Panc1 (cell line): ENCODE measurements at regions not wholly inside any gene's neighbourhood (a gene's known extent, or its start where the extent isn't known, plus 50 kb on each side); places are given as distances from the start of the nearest gene placed in this dataset.

Experiments used
- POLR2AphosphoS5 ChIP-seq: IDR thresholded peaks from 2 replicates; pipeline ENCODE4 v1.6.1; 2012; ENCODE audit warnings: mild to moderate bottlenecking, low read depth, low read length, moderate library complexity
- TCF7L2 ChIP-seq: IDR thresholded peaks from 2 replicates; pipeline ENCODE4 v1.6.1; 2011; ENCODE audit warnings: mild to moderate bottlenecking, low read depth, low read length, inconsistent platforms
- TF ChIP-seq, protein P1 (sequence below): fragments of 450-650 bp; IDR thresholded peaks from 2 replicates; pipeline ENCODE4 v1.5.1; 2017; ENCODE audit warnings: mild to moderate bottlenecking
- TF ChIP-seq, protein P2 (sequence below), 2 experiments: IDR thresholded peaks; 2 replicates each; pipeline ENCODE4 v1.6.1; 2011 to 2012; ENCODE audit warnings: low read depth in 2 of 2, control low read depth in 1 of 2, low read length in 1 of 2, mild to moderate bottlenecking in 1 of 2, moderate library complexity in 1 of 2; ENCODE audit not compliant: insufficient read depth in 1 of 2

DNA sequence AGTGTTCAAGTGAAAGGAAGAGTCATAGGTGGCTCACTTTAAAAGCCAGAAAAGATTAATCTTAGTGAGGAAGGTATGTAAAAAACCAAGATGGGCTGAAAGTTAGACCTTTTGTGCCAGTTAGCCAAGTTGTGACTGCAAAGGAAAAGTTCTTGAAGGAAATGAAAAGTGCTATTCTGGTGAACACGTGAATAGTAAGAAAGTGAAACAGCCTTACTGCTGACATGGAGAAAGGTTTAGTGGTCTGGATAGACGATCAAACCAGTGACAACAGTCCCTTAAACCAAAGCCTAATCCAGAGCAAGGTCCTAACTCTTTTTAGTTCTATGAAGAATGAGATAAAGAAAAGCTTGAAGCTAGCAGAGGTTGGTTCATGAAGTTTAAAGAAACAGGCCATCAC, 106.4 kb downstream of the CTH start:
- TF ChIP-seq POLR2AphosphoS5 = no peak
- TF ChIP-seq, protein P1, sequence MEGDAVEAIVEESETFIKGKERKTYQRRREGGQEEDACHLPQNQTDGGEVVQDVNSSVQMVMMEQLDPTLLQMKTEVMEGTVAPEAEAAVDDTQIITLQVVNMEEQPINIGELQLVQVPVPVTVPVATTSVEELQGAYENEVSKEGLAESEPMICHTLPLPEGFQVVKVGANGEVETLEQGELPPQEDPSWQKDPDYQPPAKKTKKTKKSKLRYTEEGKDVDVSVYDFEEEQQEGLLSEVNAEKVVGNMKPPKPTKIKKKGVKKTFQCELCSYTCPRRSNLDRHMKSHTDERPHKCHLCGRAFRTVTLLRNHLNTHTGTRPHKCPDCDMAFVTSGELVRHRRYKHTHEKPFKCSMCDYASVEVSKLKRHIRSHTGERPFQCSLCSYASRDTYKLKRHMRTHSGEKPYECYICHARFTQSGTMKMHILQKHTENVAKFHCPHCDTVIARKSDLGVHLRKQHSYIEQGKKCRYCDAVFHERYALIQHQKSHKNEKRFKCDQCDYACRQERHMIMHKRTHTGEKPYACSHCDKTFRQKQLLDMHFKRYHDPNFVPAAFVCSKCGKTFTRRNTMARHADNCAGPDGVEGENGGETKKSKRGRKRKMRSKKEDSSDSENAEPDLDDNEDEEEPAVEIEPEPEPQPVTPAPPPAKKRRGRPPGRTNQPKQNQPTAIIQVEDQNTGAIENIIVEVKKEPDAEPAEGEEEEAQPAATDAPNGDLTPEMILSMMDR = no peak
- TF ChIP-seq TCF7L2 = no peak
- TF ChIP-seq, protein P2, sequence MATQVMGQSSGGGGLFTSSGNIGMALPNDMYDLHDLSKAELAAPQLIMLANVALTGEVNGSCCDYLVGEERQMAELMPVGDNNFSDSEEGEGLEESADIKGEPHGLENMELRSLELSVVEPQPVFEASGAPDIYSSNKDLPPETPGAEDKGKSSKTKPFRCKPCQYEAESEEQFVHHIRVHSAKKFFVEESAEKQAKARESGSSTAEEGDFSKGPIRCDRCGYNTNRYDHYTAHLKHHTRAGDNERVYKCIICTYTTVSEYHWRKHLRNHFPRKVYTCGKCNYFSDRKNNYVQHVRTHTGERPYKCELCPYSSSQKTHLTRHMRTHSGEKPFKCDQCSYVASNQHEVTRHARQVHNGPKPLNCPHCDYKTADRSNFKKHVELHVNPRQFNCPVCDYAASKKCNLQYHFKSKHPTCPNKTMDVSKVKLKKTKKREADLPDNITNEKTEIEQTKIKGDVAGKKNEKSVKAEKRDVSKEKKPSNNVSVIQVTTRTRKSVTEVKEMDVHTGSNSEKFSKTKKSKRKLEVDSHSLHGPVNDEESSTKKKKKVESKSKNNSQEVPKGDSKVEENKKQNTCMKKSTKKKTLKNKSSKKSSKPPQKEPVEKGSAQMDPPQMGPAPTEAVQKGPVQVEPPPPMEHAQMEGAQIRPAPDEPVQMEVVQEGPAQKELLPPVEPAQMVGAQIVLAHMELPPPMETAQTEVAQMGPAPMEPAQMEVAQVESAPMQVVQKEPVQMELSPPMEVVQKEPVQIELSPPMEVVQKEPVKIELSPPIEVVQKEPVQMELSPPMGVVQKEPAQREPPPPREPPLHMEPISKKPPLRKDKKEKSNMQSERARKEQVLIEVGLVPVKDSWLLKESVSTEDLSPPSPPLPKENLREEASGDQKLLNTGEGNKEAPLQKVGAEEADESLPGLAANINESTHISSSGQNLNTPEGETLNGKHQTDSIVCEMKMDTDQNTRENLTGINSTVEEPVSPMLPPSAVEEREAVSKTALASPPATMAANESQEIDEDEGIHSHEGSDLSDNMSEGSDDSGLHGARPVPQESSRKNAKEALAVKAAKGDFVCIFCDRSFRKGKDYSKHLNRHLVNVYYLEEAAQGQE (IDR thresholded peaks at IDR 0.05; ENCODE audit: insufficient read depth in 1 of 2, low read depth in 2 of 2, low read length in 1 of 2) = no peak
